ENCODE measurements at regions not wholly inside any gene's neighbourhood (a gene's known extent, or its start where the extent isn't known, plus 50 kb on each side); places are given as distances from the start of the nearest gene placed in this dataset.
A peak's percentile ranks its signal among the peaks of the same experiment; 100 is the strongest.

DNA sequence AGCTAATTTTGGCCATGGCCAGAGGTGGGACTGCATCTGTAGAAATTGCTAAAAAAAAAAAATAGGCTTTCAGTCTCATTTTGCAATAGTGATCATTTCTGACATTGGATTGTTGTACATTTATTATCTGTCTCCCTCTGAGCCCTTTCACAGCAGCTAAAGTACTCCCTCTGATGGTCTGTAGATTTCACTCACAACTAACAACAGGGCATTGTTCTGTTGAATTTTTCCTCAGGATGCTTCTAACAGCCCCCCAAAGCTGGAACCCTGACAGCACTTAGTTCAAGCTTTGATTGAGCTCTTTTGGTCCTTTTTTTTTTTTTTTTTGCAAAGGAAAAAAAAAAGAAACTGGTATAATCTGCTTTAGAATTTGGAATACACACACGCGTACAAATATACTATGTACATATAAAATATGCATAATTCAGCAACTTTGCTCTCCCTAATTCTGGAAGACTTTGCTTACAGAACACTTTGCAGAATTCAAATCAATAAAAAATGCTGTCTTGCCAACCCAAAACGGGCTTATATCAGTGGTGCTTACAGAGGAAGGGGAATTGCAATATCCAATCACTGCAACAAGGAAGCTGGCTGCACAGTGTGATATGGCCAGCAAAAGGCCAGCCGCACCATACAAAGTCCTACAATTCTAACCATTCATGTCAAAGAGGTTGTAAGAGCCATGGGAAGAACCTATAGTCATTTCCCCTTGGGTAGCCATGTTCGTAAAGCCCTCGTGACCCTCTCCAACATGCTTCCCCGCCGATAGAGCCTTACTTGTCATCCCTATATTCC lies 406.4 kb downstream of the SMARCA1 start:
- TF ChIP-seq CTCF (IDR thresholded peaks at IDR 0.05; ENCODE audit: low read depth, low read length) = no peak
- DNase-seq (ENCODE audit: low read depth, low spot score) = no peak
- no peak overlapping the region for H3K4me3 ChIP-seq (ENCODE audit: low read depth, low read length)
- in situ Hi-C loops (cut with HindIII; ENCODE audit: low sequenced_read_pairs) = no loop called here

DNA sequence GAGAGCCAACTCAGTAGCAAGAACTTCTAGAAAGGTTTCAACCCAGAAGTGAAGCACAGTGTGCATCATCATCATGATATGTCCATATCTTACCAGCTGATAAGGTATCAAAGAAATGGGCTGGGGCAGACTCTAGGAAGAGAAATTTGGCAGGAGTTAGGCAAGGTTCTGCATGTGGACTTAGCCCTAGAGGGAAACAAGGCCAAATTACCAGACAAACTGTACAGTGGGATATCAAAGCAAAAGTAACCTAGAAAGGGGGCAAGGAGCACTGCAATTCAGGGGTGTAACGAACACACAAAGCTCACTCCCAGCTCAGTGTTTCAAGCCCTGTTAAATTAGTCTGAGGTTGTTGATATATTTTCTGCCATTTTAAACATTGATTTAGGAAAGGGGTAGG lies 407.4 kb downstream of the SMARCA1 start:
- in situ Hi-C loops (cut with HindIII; ENCODE audit: low sequenced_read_pairs) = no loop called here
- DNase-seq (ENCODE audit: low read depth, low spot score) = no peak
- TF ChIP-seq CTCF (IDR thresholded peaks at IDR 0.05; ENCODE audit: low read depth, low read length) = no peak

GRCh38 chrX:129115104-129115503 lies 408.2 kb downstream of the SMARCA1 start:
- DNase-seq (ENCODE audit: low read depth, low spot score) = no peak
- TF ChIP-seq CTCF (IDR thresholded peaks at IDR 0.05; ENCODE audit: low read depth, low read length) = peak; percentile 30
- no peak overlapping the region for H3K4me3 ChIP-seq (ENCODE audit: low read depth, low read length)
- in situ Hi-C loops (cut with HindIII; ENCODE audit: low sequenced_read_pairs) = no loop called here

More for the DNA sequence above, 407.4 kb downstream of the SMARCA1 start:
- H3K4me3 ChIP-seq (ENCODE audit: low read depth, low read length) = no peak overlapping the region

DNA sequence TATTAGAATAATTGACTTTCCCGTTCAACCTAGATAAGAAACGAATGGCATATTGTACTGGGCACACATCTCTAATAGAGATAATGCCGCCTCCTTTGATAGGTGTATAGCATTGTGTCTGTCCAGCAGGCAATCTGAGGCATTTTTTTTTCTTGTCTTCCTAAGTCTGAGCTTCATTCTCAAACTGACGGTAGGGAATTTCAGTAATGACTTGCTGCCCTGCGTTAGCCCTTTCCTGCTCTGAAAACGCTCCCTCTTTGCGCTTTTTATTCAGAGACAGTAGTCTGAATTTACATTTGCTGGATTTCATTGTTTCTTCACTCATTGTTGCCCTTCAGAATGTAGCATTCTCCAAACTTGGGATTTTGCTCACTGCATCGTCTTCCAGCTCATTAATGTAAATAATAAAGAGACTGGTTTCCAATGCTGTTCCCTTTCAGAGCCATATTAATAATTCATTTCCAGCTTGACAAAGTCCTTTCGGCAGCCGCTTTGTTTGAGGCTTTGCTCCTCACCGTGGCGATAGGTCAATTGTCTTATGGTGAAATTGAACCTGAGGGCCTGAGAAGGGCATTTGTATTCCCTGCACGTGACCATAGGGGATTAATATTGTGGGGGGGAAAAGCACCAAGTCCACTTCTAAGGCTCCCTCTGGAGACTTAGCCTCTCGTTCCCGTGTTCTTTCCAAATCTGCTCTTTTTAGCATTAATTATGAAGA lies 412.1 kb downstream of the SMARCA1 start:
- in situ Hi-C loops (cut with HindIII; ENCODE audit: low sequenced_read_pairs) = no loop called here
- DNase-seq (ENCODE audit: low read depth, low spot score) = no peak
- H3K4me3 ChIP-seq (ENCODE audit: low read depth, low read length) = no peak overlapping the region
- TF ChIP-seq CTCF (IDR thresholded peaks at IDR 0.05; ENCODE audit: low read depth, low read length) = no peak

DNA sequence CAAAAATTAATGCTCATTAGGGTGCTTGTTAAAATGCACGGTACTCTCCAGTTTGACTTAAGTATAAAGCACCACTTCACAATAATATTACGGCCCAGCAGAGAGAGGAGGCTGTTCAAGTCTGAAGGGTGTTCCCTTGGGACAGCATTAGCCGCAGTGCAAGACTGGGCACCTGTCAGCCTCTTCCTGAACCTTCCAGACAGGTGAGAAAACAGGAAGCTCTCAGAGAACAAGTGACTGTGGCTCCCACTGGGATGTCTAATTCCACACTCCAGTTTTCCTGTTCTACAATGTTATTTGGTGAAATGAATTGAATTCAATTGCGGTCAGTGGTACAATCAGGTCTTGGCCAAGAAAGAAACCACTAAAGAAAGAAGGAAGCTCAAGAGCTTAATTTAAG lies 414.4 kb downstream of the SMARCA1 start:
- DNase-seq (ENCODE audit: low read depth, low spot score) = no peak
- TF ChIP-seq CTCF (IDR thresholded peaks at IDR 0.05; ENCODE audit: low read depth, low read length) = no peak
- no peak overlapping the region for H3K4me3 ChIP-seq (ENCODE audit: low read depth, low read length)
- in situ Hi-C loops (cut with HindIII; ENCODE audit: low sequenced_read_pairs) = no loop called here

DNA sequence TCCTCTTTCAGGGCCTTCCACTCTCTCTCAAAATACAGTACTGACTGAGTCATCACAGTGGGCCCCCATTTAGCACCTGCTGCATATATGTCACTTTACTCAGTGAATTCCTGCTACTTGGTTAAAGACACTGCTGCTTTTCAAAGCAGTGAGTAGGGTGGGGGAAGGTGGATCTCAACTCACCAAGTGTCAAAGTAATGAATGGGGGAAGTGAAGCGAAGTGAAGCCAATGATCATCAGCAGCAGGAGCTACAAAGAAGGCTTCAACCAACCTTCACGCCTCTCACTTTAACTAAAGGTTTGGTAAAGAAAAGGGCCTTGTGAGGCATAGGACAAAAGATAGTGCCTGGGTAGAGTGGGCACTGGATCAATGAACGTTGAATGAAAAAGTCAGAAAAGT lies 424.1 kb downstream of the SMARCA1 start:
- H3K4me3 ChIP-seq (ENCODE audit: low read depth, low read length) = no peak overlapping the region
- TF ChIP-seq CTCF (IDR thresholded peaks at IDR 0.05; ENCODE audit: low read depth, low read length) = no peak
- in situ Hi-C loops (cut with HindIII; ENCODE audit: low sequenced_read_pairs) = no loop called here
- no peak for DNase-seq (ENCODE audit: low read depth, low spot score)
